ENCODE measurements at regions not wholly inside any gene's neighbourhood (a gene's known extent, or its start where the extent isn't known, plus 50 kb on each side); places are given as distances from the start of the nearest gene placed in this dataset.

DNA sequence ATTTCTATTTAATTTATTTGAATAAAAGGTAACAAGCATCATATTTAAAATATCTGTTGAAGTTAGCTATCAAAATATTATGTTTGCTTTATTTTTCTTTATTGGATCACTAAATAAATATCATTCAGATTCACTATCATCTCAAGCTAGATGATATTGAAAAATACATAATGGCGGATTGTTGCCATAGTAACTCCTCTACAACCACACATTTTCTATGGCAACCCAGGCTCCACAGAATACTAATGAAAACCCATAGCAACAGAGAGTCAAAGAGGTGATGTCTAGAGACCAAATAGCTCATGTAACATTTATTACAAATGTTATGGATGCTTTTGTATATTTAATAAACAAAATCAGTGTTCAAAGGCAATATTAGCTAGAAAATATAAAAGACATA is 148.9 kb upstream of the CDK1 start:
- TF ChIP-seq CTCF (conservative IDR thresholded peaks at IDR 0.05; ENCODE audit: low read depth), result no peak
- DNase-seq (ENCODE audit: low spot score), result no peak
- H3K27ac ChIP-seq, result no peak overlapping the region
- ChIA-PET CTCF (interaction anchor here (0.6 kb wide), 2 partner anchors 15 to 1818 kb away, joined by 3 read pairs; no protein-coding TSS in a partner anchor), POLR2A (ENCODE audit: low non-redundant PET) (no interaction called here)

DNA sequence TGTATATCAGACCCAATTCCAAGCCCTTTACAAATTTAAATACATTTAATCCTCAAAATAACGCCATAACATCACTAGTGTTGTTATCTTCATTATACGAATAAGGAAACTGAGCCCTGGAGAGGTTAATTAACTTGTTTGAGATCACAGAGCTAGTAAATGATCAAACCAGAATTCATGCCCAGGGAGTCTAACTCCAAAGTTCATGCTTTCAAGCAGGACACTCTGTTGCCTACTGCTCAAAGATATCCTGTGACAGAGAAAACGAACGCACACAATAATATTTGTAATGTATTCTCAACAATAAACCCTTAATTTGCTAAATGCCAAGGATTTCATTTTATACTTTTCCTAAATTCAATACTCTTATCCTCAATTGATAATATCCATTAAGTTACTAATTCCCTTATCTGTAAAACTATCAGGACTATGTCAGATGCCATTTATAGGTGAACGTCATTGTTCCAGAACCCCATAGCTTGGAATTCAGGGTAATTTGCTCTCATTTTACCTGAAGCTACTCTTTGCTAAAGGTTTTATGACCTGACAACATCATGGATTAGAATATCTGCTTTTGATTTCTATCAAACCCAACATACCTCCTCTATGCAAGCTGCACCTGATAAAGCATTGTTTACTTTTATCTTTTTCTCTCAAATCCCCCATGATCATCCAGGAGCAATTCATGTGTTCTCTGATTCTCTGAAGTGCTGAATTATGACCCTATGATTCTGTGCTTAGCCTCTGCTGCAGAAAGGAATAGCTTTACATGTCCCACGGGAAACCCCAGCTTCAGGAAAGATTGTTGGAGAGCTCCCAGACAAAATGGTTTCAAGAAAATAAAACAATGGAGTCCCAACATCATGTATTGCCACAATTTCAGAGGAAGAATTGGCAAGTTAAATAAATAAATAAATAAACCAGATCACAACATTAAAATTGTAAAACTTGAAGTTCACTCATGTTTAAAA is 150.2 kb upstream of the CDK1 start:
- no peak for TF ChIP-seq CTCF (conservative IDR thresholded peaks at IDR 0.05; ENCODE audit: low read depth)
- CTCF ChIA-PET, result interaction anchor here (0.9 kb wide), 1 partner anchor 11 kb away, joined by 5 read pairs; no protein-coding TSS in a partner anchor
- DNase-seq (ENCODE audit: low spot score), result no peak
- POLR2A ChIA-PET (ENCODE audit: low non-redundant PET), result no interaction called here
- no peak overlapping the region for H3K27ac ChIP-seq

- ChIA-PET POLR2A (ENCODE audit: low non-redundant PET) (no interaction called here), CTCF (interaction anchor here (0.7 kb wide), 1 partner anchor 9 kb away, joined by 3 read pairs; no protein-coding TSS in a partner anchor)
- TF ChIP-seq CTCF (conservative IDR thresholded peaks at IDR 0.05; ENCODE audit: low read depth), result no peak
- DNase-seq (ENCODE audit: low spot score), result no peak
- H3K27ac ChIP-seq, result no peak overlapping the region
Measured at GRCh38 chr10:60626037-60626436, 152.2 kb upstream of the CDK1 start.

DNA sequence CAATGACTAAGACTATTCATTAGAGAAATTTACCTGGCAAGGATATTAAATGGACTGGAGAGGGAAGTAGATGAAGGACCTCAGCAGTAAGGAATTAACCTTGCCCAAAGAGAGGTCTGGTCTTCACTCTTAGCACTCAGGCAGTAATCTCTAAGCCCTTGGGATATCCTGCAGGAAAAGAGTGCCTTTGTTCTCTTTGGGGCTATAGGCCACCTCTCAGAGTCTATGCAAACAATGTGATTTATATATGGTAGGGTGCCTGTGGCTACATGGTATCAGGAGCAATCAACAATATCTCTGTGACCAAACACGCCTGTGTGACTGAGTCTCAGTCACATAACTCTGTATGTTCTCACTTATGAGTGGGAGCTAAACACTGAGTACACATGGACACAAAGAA is 154.7 kb upstream of the CDK1 start:
- H3K27ac ChIP-seq, result no peak overlapping the region
- CTCF ChIA-PET, result no interaction called here
- no peak for TF ChIP-seq CTCF (conservative IDR thresholded peaks at IDR 0.05; ENCODE audit: low read depth)
- DNase-seq (ENCODE audit: low spot score), result no peak
- POLR2A ChIA-PET (ENCODE audit: low non-redundant PET), result no interaction called here

- DNase-seq (ENCODE audit: low spot score), result no peak
- POLR2A ChIA-PET (ENCODE audit: low non-redundant PET), result no interaction called here
- TF ChIP-seq CTCF (conservative IDR thresholded peaks at IDR 0.05; ENCODE audit: low read depth), result no peak
- CTCF ChIA-PET, result no interaction called here
- H3K27ac ChIP-seq, result no peak overlapping the region
Measured at GRCh38 chr10:60621018-60621417, 157.3 kb upstream of the CDK1 start.

DNA sequence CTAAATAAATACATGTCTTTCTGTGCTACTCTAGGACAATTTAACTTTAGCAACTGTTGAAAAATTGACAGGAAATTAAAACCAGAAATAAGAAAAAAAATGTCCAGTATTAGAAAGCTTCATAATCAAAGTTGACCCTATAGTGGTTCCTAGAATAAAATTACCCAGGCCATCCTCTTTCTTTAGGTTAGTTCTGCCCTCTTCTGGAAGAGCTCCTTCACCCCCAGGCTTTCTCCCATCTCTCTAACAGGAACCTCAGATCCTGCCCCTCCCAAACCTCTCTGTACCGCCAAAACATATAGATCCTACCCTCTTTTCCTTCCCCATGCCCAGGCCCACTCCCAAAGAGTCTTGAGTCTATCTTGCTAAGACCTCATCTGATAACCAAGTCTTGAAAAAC is 159.4 kb upstream of the CDK1 start:
- ChIA-PET POLR2A (ENCODE audit: low non-redundant PET) (no interaction called here), CTCF (interaction anchor here (1.1 kb wide), 1 partner anchor 174 kb away, joined by 4 read pairs; no protein-coding TSS in a partner anchor)
- DNase-seq (ENCODE audit: low spot score), result no peak
- no peak for TF ChIP-seq CTCF (conservative IDR thresholded peaks at IDR 0.05; ENCODE audit: low read depth)
- no peak overlapping the region for H3K27ac ChIP-seq
